T-helper 17 cell (primary cell): ENCODE measurements at regions not wholly inside any gene's neighbourhood (a gene's known extent, or its start where the extent isn't known, plus 50 kb on each side); places are given as distances from the start of the nearest gene placed in this dataset.
"Not testable (repeated sequence)": the region's sequence is repeated elsewhere in the genome, so short reads cannot be mapped to it uniquely, and the experiment has no call there.

ENCODE experiments used
- ATAC-seq: fragments of 150-1000 bp; cut with Tn5 transposase; 2 replicates; pipeline ENCODE4 v1.10.0; 2021; ENCODE audit warnings: mild to moderate bottlenecking, moderate library complexity
- DNase-seq, 3 donors: peaks; one replicate each; pipeline versions ENCODE4 v3.0.0 to v3.0.0-alpha.2; 2020 to 2021
- H3K9me3 ChIP-seq: one replicate; pipeline ENCODE4 v1.7.0; 2013; ENCODE audit warnings: low read length, mild to moderate bottlenecking; ENCODE audit not compliant: control insufficient read depth, poor library complexity, severe bottlenecking
- H3K27ac Mint-ChIP-seq: one replicate; pipeline ENCODE4 v1.8.0; 2022; ENCODE audit warnings: mild to moderate bottlenecking, moderate library complexity, mixed read lengths
- H3K27me3 Mint-ChIP-seq: one replicate; pipeline ENCODE4 v1.8.0; 2022; ENCODE audit warnings: mixed read lengths
- H3K36me3 Mint-ChIP-seq: one replicate; pipeline ENCODE4 v1.8.0; 2022; ENCODE audit warnings: low read depth, mixed read lengths
- H3K4me1 Mint-ChIP-seq: one replicate; pipeline ENCODE4 v1.8.0; 2022; ENCODE audit warnings: mild to moderate bottlenecking, mixed read lengths
- H3K4me3 Mint-ChIP-seq: one replicate; pipeline ENCODE4 v1.8.0; 2022; ENCODE audit warnings: mild to moderate bottlenecking, moderate library complexity, mixed read lengths

DNA sequence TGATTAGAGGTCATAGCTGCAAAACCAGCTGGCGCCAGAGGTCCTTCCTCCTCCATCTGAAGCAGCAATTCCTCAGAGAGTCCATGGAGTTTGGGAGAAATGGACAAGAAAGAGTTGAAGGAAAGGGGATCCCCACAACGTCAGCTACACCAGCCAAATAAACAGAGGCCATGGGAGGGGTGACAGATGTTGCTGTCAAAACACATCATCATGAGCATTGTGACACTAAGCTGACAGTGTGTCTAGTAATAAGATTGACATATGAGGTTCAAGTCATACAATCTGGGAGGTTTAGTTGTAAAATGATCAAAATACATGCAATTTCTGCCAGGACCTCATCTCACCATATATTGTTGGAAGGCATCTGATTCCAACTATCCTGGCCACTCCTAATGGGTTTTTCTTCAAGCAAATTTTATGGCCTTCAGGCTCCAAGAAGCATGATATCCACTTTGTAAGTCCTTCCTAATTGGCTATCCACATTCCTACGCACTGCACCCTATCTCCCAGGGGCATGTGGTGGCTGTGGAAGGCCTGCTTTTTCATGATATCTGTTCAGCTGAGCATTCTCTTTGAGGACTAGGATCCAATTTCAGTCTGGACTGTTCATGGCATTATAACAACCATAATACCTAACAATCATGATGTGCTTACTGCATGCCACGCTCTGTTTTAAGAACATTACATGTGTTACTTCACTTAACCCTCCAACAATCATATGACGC is 335.0 kb upstream of the ID2 start:
- DNase-seq, result no peak
- H3K4me1 Mint-ChIP-seq, result peaks cover 4% of the 10 kb centered on the region
- no peak overlapping the region for H3K27ac Mint-ChIP-seq
- H3K9me3 ChIP-seq, result no peaks in the 10 kb centered on the region
- ATAC-seq, result no peak
- no peaks in the 10 kb centered on the region for H3K36me3 Mint-ChIP-seq
- no peaks in the 10 kb centered on the region for H3K27me3 Mint-ChIP-seq
- no peak overlapping the region for H3K4me3 Mint-ChIP-seq

GRCh38 chr2:8348911-8349310 is 332.9 kb upstream of the ID2 start:
- not testable (repeated sequence) for H3K36me3 Mint-ChIP-seq, ATAC-seq, H3K9me3 ChIP-seq, DNase-seq, H3K27me3 Mint-ChIP-seq, H3K4me1 Mint-ChIP-seq, H3K4me3 Mint-ChIP-seq, H3K27ac Mint-ChIP-seq

DNA sequence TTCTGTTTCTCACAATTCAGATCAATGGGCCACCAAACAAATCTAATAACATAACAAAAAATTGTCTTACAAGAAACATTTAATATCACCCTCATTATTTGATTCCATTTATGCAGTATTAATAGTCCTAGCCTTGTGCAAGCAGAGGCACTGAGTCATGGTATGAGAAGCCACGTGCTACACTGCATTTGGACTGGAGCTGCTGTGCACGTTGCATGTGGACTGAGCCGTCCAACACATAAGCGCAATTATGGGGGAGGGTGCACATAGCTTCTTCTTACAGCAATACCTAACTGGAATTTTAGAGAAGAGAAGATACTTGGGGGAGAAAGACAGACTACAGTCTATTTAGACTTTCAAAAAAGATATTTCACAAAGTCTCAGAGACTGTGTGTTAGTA is 329.6 kb upstream of the ID2 start:
- no peak for ATAC-seq
- H3K36me3 Mint-ChIP-seq, result peaks cover 6% of the 10 kb centered on the region
- H3K27ac Mint-ChIP-seq, result no peak overlapping the region

DNA sequence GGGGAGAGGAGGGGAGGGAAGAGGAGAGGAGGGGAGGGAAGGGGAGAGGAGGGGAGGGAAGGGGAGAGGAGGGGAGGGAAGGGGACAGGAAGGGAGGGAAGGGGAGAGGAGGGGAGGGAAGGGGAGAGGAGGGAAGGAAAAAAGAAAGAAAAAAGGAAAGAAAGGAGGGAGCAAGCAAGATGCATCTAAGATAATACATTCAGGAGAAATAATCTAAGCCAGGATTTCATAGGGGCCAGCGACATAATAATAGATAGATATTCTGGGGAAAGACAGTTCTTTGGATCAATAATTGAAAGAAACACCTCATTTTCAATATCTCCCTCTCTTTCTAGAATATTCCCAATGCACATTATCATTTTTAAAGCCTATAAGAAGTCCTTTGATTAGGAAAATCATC is 328.9 kb upstream of the ID2 start:
- Mint-ChIP-seq H3K27me3 (no peaks in the 10 kb centered on the region), H3K4me1 (peaks cover 11% of the 10 kb centered on the region), H3K36me3 (peaks cover 6% of the 10 kb centered on the region), H3K27ac (no peak overlapping the region), H3K4me3 (no peak overlapping the region)
- ATAC-seq (no peak), DNase-seq (no peak)
- no peaks in the 10 kb centered on the region for H3K9me3 ChIP-seq

More for the DNA sequence above, 329.6 kb upstream of the ID2 start:
- H3K9me3 ChIP-seq, result no peaks in the 10 kb centered on the region
- H3K27me3 Mint-ChIP-seq, result no peaks in the 10 kb centered on the region
- peaks cover 8% of the 10 kb centered on the region for H3K4me1 Mint-ChIP-seq
- no peak for DNase-seq
- H3K4me3 Mint-ChIP-seq, result no peak overlapping the region

DNA sequence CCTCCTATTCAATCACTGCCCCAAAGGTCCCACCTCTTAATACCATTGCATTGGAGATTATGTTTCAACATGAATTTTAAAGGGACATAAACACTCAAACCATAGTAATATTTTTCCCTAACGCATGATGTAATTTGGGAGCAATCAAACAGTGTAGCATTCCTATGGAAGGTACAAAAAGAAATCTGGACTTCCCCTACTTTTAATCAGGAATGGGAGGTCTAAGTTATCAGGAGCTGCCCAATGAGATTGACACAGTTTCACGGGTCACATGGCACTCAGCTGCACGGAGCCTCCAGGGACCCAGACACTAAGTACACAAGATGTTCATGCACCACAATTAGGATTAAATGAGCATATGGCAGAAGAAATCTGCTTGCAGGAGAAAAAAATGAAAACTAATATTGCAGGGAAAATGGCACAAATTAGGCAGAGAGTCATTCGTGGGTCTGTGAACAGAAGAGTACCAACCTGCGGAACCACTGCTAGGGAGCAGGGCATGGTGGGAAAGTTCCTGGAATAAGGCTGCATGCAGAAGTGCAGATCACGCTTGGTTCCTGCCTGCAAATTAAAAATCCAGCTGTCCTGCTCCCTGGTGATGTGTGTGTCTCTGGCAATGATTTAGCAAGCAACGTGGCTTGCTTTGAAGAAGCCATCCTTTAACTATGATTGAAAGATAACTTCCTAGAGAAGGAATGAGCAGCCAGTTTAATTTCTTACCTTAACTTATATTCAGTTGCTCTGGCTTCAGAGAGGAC is 326.6 kb upstream of the ID2 start:
- Mint-ChIP-seq H3K36me3 (peaks cover 6% of the 10 kb centered on the region), H3K4me3 (no peak overlapping the region), H3K27me3 (no peaks in the 10 kb centered on the region), H3K27ac (no peak overlapping the region), H3K4me1 (peaks cover 11% of the 10 kb centered on the region)
- DNase-seq (no peak), ATAC-seq (no peak)
- no peaks in the 10 kb centered on the region for H3K9me3 ChIP-seq

DNA sequence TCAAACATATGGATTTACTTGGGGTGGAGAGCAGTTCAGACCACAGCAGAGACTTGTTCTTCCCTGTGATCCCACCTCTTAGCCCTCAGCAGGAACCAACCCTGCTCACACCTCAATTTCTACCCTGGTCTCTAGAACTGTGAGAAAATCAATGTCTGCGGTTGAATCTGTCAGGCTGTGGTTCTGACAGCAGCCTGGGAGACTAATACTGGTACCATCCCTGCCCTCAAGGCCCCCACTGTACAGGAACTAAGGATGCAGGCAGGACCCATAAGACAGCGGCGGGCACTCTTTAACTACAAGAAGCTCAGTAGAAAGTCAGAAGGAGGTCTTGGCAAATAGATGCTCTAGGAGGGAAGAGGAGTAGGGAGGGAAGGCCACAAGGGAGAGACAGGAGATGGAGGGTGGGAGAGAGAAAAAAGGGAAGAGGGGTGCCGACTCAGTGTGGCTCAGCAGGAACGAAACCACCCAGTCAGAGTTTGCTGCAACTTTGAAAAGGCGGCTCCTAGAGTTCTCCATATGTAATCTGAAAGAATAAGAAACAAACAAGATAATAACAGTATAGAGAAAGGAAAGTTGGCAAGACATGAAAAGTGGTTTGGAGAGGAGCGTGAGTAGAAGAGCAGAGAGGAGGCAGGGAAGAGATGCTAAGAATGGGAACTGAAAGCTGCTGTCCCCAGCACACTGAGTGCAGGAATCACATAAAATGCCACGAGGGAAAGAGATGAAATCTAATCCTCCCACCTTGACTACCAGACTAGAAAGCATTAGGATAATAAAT is 323.9 kb upstream of the ID2 start:
- Mint-ChIP-seq H3K27ac (peak overlapping the region; percentile 67), H3K4me1 (peaks cover 12% of the 10 kb centered on the region), H3K4me3 (no peak overlapping the region), H3K27me3 (no peaks in the 10 kb centered on the region), H3K36me3 (peaks cover 4% of the 10 kb centered on the region)
- DNase-seq (no peak), ATAC-seq (no peak)
- H3K9me3 ChIP-seq, result no peaks in the 10 kb centered on the region

- H3K4me3 Mint-ChIP-seq, result no peak overlapping the region
- ATAC-seq (no peak), DNase-seq (no peak)
- peak overlapping the region; percentile 39 for H3K27ac Mint-ChIP-seq
- H3K9me3 ChIP-seq, result no peaks in the 10 kb centered on the region
- H3K27me3 Mint-ChIP-seq, result no peaks in the 10 kb centered on the region
- peaks cover 8% of the 10 kb centered on the region for H3K4me1 Mint-ChIP-seq
- H3K36me3 Mint-ChIP-seq, result no peaks in the 10 kb centered on the region
These were observed 319.9 kb upstream of the ID2 start for GRCh38 chr2:8361930-8362329.

GRCh38 chr2:8363161-8363560 is 318.7 kb upstream of the ID2 start:
- ATAC-seq, result no peak
- H3K27me3 Mint-ChIP-seq, result no peaks in the 10 kb centered on the region

DNA sequence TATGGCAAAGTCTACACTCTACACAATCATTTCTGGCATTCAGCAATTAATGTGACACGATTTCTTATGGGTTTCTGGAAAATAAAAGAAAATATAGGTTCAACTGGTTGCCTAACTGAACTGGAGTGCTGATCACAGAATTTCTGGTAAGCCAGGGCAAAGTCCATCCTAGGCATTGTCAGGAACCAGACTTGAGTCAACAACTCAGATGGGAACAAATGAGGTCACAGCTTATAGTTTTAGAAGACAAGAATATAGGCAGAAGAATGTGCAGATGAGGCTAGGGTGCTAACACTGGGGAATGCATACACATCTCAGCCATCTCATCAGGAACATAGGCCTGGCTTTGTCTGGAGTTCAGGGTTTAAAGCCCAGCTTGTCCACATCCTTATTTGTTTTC is 317.2 kb upstream of the ID2 start:
- H3K27me3 Mint-ChIP-seq, result no peaks in the 10 kb centered on the region
- no peak overlapping the region for H3K27ac Mint-ChIP-seq
- no peak overlapping the region for H3K4me3 Mint-ChIP-seq
- no peaks in the 10 kb centered on the region for H3K9me3 ChIP-seq
- no peak for DNase-seq
- H3K4me1 Mint-ChIP-seq, result peaks cover 6% of the 10 kb centered on the region
- no peak for ATAC-seq
- no peaks in the 10 kb centered on the region for H3K36me3 Mint-ChIP-seq

More at GRCh38 chr2:8363161-8363560, 318.7 kb upstream of the ID2 start:
- no peak for DNase-seq
- Mint-ChIP-seq H3K36me3 (no peaks in the 10 kb centered on the region), H3K27ac (peak overlapping the region; percentile 21), H3K4me3 (no peak overlapping the region), H3K4me1 (peaks cover 6% of the 10 kb centered on the region)
- no peaks in the 10 kb centered on the region for H3K9me3 ChIP-seq

- Mint-ChIP-seq H3K4me3 (no peak overlapping the region), H3K36me3 (no peaks in the 10 kb centered on the region), H3K27me3 (no peaks in the 10 kb centered on the region), H3K4me1 (peaks cover 6% of the 10 kb centered on the region), H3K27ac (no peak overlapping the region)
- no peak for DNase-seq
- ATAC-seq, result no peak
- no peaks in the 10 kb centered on the region for H3K9me3 ChIP-seq
These were observed 316.4 kb upstream of the ID2 start for GRCh38 chr2:8365331-8365910.

DNA sequence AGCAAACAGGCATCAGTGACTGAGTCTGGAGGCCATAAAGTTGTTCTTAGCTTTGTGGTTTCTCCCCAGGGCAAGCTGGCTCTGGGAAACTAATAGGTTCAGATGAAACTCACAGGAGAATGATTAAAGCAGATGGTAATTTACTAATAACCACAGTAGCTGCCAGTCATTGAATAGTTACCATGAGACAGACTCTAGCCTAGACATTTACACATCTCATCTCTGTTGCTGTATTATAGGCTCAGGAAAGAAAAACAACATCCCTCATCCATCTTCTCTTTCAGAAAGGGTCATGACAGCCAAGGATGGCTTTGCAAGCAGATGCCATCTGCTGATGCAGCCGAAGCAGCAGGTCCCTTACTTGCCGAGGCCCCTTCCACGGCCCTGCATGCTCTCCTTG is 314.0 kb upstream of the ID2 start:
- no peak for ATAC-seq
- peaks cover 2% of the 10 kb centered on the region for H3K4me1 Mint-ChIP-seq

GRCh38 chr2:8368463-8368862 is 313.4 kb upstream of the ID2 start:
- Mint-ChIP-seq H3K4me3 (no peak overlapping the region), H3K27ac (no peak overlapping the region), H3K36me3 (no peaks in the 10 kb centered on the region), H3K4me1 (peaks cover 2% of the 10 kb centered on the region), H3K27me3 (no peaks in the 10 kb centered on the region)
- no peak for DNase-seq
- no peak for ATAC-seq
- no peaks in the 10 kb centered on the region for H3K9me3 ChIP-seq

More for the DNA sequence above, 314.0 kb upstream of the ID2 start:
- Mint-ChIP-seq H3K27me3 (no peaks in the 10 kb centered on the region), H3K4me3 (no peak overlapping the region), H3K27ac (no peak overlapping the region), H3K36me3 (no peaks in the 10 kb centered on the region)
- no peak for DNase-seq
- H3K9me3 ChIP-seq, result no peaks in the 10 kb centered on the region

DNA sequence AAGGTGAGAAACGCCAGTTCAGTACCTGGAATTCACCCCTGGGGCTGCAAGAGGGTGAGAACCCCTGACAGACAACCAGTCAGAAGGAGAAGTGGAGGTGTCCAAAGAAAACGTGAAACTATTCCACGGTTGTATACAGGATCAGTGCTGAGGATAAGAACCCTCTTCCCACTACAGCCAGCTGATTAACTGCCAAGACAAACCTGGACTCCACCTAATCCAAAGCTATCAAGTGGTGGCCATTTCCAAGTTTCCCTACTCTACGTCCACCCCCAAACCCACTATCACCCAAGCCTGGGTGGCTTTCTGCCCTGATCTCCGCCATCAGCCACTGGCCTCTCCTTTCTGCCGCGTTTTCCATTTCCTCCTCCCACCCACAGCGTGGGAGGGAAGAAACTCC is 312.3 kb upstream of the ID2 start:
- no peak for ATAC-seq
- no peaks in the 10 kb centered on the region for H3K9me3 ChIP-seq
- H3K36me3 Mint-ChIP-seq, result no peaks in the 10 kb centered on the region
- no peak overlapping the region for H3K27ac Mint-ChIP-seq
- no peak overlapping the region for H3K4me3 Mint-ChIP-seq
- no peak for DNase-seq
- H3K4me1 Mint-ChIP-seq, result peaks cover 2% of the 10 kb centered on the region
- no peaks in the 10 kb centered on the region for H3K27me3 Mint-ChIP-seq
